ENCODE measurements at regions not wholly inside any gene's neighbourhood (a gene's known extent, or its start where the extent isn't known, plus 50 kb on each side); places are given as distances from the start of the nearest gene placed in this dataset.
"Not testable (repeated sequence)": the region's sequence is repeated elsewhere in the genome, so short reads cannot be mapped to it uniquely, and the experiment has no call there.

- no peak for TF ChIP-seq CTCF (IDR thresholded peaks at IDR 0.05; ENCODE audit: low read depth, low read length, missing control alignments)
- H3K4me3 ChIP-seq (replicated peaks; ENCODE audit: low read depth, low read length) = no peak overlapping the region
- DNase-seq (ENCODE audit: extremely low read depth, low read depth) = no peak
These were observed 1197.3 kb downstream of the TECRL start for GRCh38 chr4:63211776-63212479.

- no peak overlapping the region for H3K4me3 ChIP-seq (replicated peaks; ENCODE audit: low read depth, low read length)
- no peak for DNase-seq (ENCODE audit: extremely low read depth, low read depth)
- TF ChIP-seq CTCF (IDR thresholded peaks at IDR 0.05; ENCODE audit: low read depth, low read length, missing control alignments) = no peak
These were observed 1197.9 kb downstream of the TECRL start for GRCh38 chr4:63211375-63211774.

GRCh38 chr4:63193029-63193428 is 1216.2 kb downstream of the TECRL start:
- not testable (repeated sequence) for DNase-seq (ENCODE audit: extremely low read depth, low read depth); H3K4me3 ChIP-seq (replicated peaks; ENCODE audit: low read depth, low read length)

- DNase-seq (ENCODE audit: extremely low read depth, low read depth) = no peak
- TF ChIP-seq CTCF (IDR thresholded peaks at IDR 0.05; ENCODE audit: low read depth, low read length, missing control alignments) = no peak
- no peak overlapping the region for H3K4me3 ChIP-seq (replicated peaks; ENCODE audit: low read depth, low read length)
These were observed 1237.9 kb downstream of the TECRL start for GRCh38 chr4:63171341-63171740.

GRCh38 chr4:63170923-63171322 is 1238.3 kb downstream of the TECRL start:
- DNase-seq (ENCODE audit: extremely low read depth, low read depth) = no peak
- TF ChIP-seq CTCF (IDR thresholded peaks at IDR 0.05; ENCODE audit: low read depth, low read length, missing control alignments) = no peak
- H3K4me3 ChIP-seq (replicated peaks; ENCODE audit: low read depth, low read length) = no peak overlapping the region

GRCh38 chr4:63169836-63170235 is 1239.4 kb downstream of the TECRL start:
- TF ChIP-seq CTCF (IDR thresholded peaks at IDR 0.05; ENCODE audit: low read depth, low read length, missing control alignments) = no peak
- DNase-seq (ENCODE audit: extremely low read depth, low read depth) = no peak

GRCh38 chr4:63155561-63155960 is 1253.7 kb downstream of the TECRL start:
- no peak for TF ChIP-seq CTCF (IDR thresholded peaks at IDR 0.05; ENCODE audit: low read depth, low read length, missing control alignments)
- no peak overlapping the region for H3K4me3 ChIP-seq (replicated peaks; ENCODE audit: low read depth, low read length)
- no peak for DNase-seq (ENCODE audit: extremely low read depth, low read depth)

More at GRCh38 chr4:63169836-63170235, 1239.4 kb downstream of the TECRL start:
- H3K4me3 ChIP-seq (replicated peaks; ENCODE audit: low read depth, low read length) = no peak overlapping the region
